ENCODE measurements at regions not wholly inside any gene's neighbourhood (a gene's known extent, or its start where the extent isn't known, plus 50 kb on each side); places are given as distances from the start of the nearest gene placed in this dataset.

- Histone ChIP-seq H3K27ac (ENCODE audit: control insufficient read depth, insufficient read depth, low read length) (no peak overlapping the region), H2AFZ (ENCODE audit: control insufficient read depth, low read length) (no peak overlapping the region), H3K79me2 (ENCODE audit: control insufficient read depth, insufficient read depth, low read length) (no peaks in the 10 kb centered on the region), H4K20me1 (ENCODE audit: control insufficient read depth, extremely low read depth, insufficient read depth, low read length) (no peaks in the 10 kb centered on the region), H3K27me3 (ENCODE audit: control insufficient read depth, extremely low read depth, insufficient read depth, low read length) (no peaks in the 10 kb centered on the region), H3K9me1 (ENCODE audit: control insufficient read depth, extremely low read depth, insufficient read depth, low read length) (no peaks in the 10 kb centered on the region), H3K9me3 (ENCODE audit: control insufficient read depth, low read depth, low read length) (no peaks in the 10 kb centered on the region), H3K36me3 (ENCODE audit: control insufficient read depth in 2 of 2, extremely low read depth in 1 of 2, insufficient read depth in 2 of 2, low read length in 2 of 2) (no peaks in the 10 kb centered on the region), H3K4me3 (ENCODE audit: control insufficient read depth in 2 of 3, extremely low read depth in 1 of 3, insufficient read depth in 2 of 3, low read depth in 1 of 3, low read length in 3 of 3) (no peak overlapping the region), H3K4me2 (ENCODE audit: control insufficient read depth, extremely low read depth, insufficient read depth, low read depth, low read length) (no peak overlapping the region), H3K4me1 (ENCODE audit: control insufficient read depth, extremely low read depth, insufficient read depth, low read length) (no peaks in the 10 kb centered on the region), H3K9ac (ENCODE audit: control insufficient read depth, extremely low read depth, insufficient read depth, low read length) (no peak overlapping the region)
- DNase-seq (ENCODE audit: low read depth, low spot score) = no peak
- dilution Hi-C loops (cut with MboI; ENCODE audit: extremely low pct_ligation_motif_present, low sequenced_read_pairs) = no loop called here
- TF ChIP-seq CTCF (optimal IDR thresholded peaks at IDR 0.05 in 1 of 3, IDR thresholded peaks at IDR 0.05 in 1 of 3, conservative IDR thresholded peaks at IDR 0.05 in 1 of 3; ENCODE audit: extremely low read depth in 1 of 3, insufficient read depth in 2 of 3, low read length in 3 of 3) = no peak
- no peak for TF ChIP-seq EZH2 (IDR thresholded peaks at IDR 0.05; ENCODE audit: low read length)
- no peak for FAIRE-seq
Observed at GRCh38 chr4:155546451-155546850, 120.2 kb upstream of the GUCY1A1 start.

- no peak for FAIRE-seq
- no peaks in the 10 kb centered on the region for H3K9me3 ChIP-seq (ENCODE audit: control insufficient read depth, low read depth, low read length)
Observed at GRCh38 chr4:155545456-155545855, 121.2 kb upstream of the GUCY1A1 start.

More at GRCh38 chr4:155545456-155545855, 121.2 kb upstream of the GUCY1A1 start:
- dilution Hi-C loops (cut with MboI; ENCODE audit: extremely low pct_ligation_motif_present, low sequenced_read_pairs) = no loop called here
- H3K27ac ChIP-seq (ENCODE audit: control insufficient read depth, insufficient read depth, low read length) = no peak overlapping the region
- no peak overlapping the region for H2AFZ ChIP-seq (ENCODE audit: control insufficient read depth, low read length)
- H3K4me3 ChIP-seq (ENCODE audit: control insufficient read depth in 2 of 3, extremely low read depth in 1 of 3, insufficient read depth in 2 of 3, low read depth in 1 of 3, low read length in 3 of 3) = no peak overlapping the region
- no peaks in the 10 kb centered on the region for H4K20me1 ChIP-seq (ENCODE audit: control insufficient read depth, extremely low read depth, insufficient read depth, low read length)
- no peaks in the 10 kb centered on the region for H3K36me3 ChIP-seq (ENCODE audit: control insufficient read depth in 2 of 2, extremely low read depth in 1 of 2, insufficient read depth in 2 of 2, low read length in 2 of 2)
- TF ChIP-seq CTCF (optimal IDR thresholded peaks at IDR 0.05 in 1 of 3, IDR thresholded peaks at IDR 0.05 in 1 of 3, conservative IDR thresholded peaks at IDR 0.05 in 1 of 3; ENCODE audit: extremely low read depth in 1 of 3, insufficient read depth in 2 of 3, low read length in 3 of 3) = no peak
- TF ChIP-seq EZH2 (IDR thresholded peaks at IDR 0.05; ENCODE audit: low read length) = no peak
- no peak for DNase-seq (ENCODE audit: low read depth, low spot score)
- H3K9me1 ChIP-seq (ENCODE audit: control insufficient read depth, extremely low read depth, insufficient read depth, low read length) = no peaks in the 10 kb centered on the region
- no peak overlapping the region for H3K4me2 ChIP-seq (ENCODE audit: control insufficient read depth, extremely low read depth, insufficient read depth, low read depth, low read length)
- no peak overlapping the region for H3K9ac ChIP-seq (ENCODE audit: control insufficient read depth, extremely low read depth, insufficient read depth, low read length)
- no peaks in the 10 kb centered on the region for H3K27me3 ChIP-seq (ENCODE audit: control insufficient read depth, extremely low read depth, insufficient read depth, low read length)
- H3K79me2 ChIP-seq (ENCODE audit: control insufficient read depth, insufficient read depth, low read length) = no peaks in the 10 kb centered on the region
- no peaks in the 10 kb centered on the region for H3K4me1 ChIP-seq (ENCODE audit: control insufficient read depth, extremely low read depth, insufficient read depth, low read length)
